SK-N-SH treated with all-trans-retinoic acid at 6 μM for 48 hours (cell line): ENCODE measurements at regions not wholly inside any gene's neighbourhood (a gene's known extent, or its start where the extent isn't known, plus 50 kb on each side); places are given as distances from the start of the nearest gene placed in this dataset.

Experiments
- ATAC-seq: fragments of 200-7000 bp; cut with Tn5 transposase; 3 replicates; pipeline ENCODE4 v1.9.1; 2020; ENCODE audit warnings: mild to moderate bottlenecking, moderate library complexity
- ARNTL ChIP-seq: fragments of 450-650 bp; formaldehyde crosslinking; IDR thresholded peaks from 2 replicates; pipeline ENCODE4 v1.5.0; 2020; ENCODE audit warnings: low read depth, mild to moderate bottlenecking, moderate library complexity, borderline replicate concordance
- BACH2 ChIP-seq: fragments of 250-450 bp; sonication (Bioruptor Pico); IDR thresholded peaks from 2 replicates; pipeline ENCODE4 v1.9.0; 2021; ENCODE audit warnings: mild to moderate bottlenecking, borderline replicate concordance
- CSDC2 ChIP-seq: fragments of 250-450 bp; sonication (Bioruptor Pico); IDR thresholded peaks from 2 replicates; pipeline ENCODE4 v1.5.0; 2020; ENCODE audit warnings: mild to moderate bottlenecking, moderate library complexity
- CSRNP3 ChIP-seq: fragments of 250-450 bp; sonication (Bioruptor Pico); IDR thresholded peaks from 2 replicates; pipeline ENCODE4 v1.5.1; 2021; ENCODE audit warnings: mild to moderate bottlenecking, moderate library complexity
- ESRRG ChIP-seq: fragments of 250-450 bp; sonication (Bioruptor Pico); IDR thresholded peaks from 2 replicates; pipeline ENCODE4 v1.6.1; 2021; ENCODE audit warnings: mild to moderate bottlenecking
- GLIS3 ChIP-seq: fragments of 250-450 bp; sonication (Bioruptor Pico); IDR thresholded peaks from 2 replicates; pipeline ENCODE4 v1.5.0; 2020; ENCODE audit warnings: mild to moderate bottlenecking, moderate library complexity
- ISL1 ChIP-seq: fragments of 250-450 bp; sonication (Bioruptor Pico); IDR thresholded peaks from 2 replicates; pipeline ENCODE4 v2.1.2; 2022; ENCODE audit warnings: mild to moderate bottlenecking, moderate library complexity
- PPARA ChIP-seq: fragments of 250-450 bp; sonication (Bioruptor Pico); IDR thresholded peaks from 2 replicates; pipeline ENCODE4 v1.5.0; 2020; ENCODE audit warnings: mild to moderate bottlenecking, borderline replicate concordance
- RARB ChIP-seq: fragments of 250-450 bp; sonication (Bioruptor Pico); IDR thresholded peaks from 2 replicates; pipeline ENCODE4 v1.8.0; 2021; ENCODE audit warnings: mild to moderate bottlenecking, moderate library complexity
- TCF4 ChIP-seq: fragments of 250-450 bp; sonication (Bioruptor Pico); IDR thresholded peaks from 2 replicates; pipeline ENCODE4 v1.8.0; 2021; ENCODE audit warnings: mild to moderate bottlenecking, moderate library complexity, borderline replicate concordance
- TSHZ2 ChIP-seq: fragments of 250-450 bp; sonication (Bioruptor Pico); IDR thresholded peaks from 2 replicates; pipeline ENCODE4 v1.5.0; 2020; ENCODE audit warnings: mild to moderate bottlenecking, moderate library complexity
- ZFP3 ChIP-seq: fragments of 250-450 bp; sonication (Bioruptor Pico); IDR thresholded peaks from 2 replicates; pipeline ENCODE4 v1.5.0; 2020; ENCODE audit warnings: mild to moderate bottlenecking, moderate library complexity
- ZFP30 ChIP-seq: fragments of 450-650 bp; formaldehyde crosslinking; IDR thresholded peaks from 2 replicates; pipeline ENCODE4 v1.5.0; 2022; ENCODE audit warnings: mild to moderate bottlenecking, moderate library complexity
- ZNF565 ChIP-seq: fragments of 450-650 bp; formaldehyde crosslinking; conservative IDR thresholded peaks from 2 replicates; pipeline ENCODE4 v1.5.0; 2020; ENCODE audit warnings: low read depth, mild to moderate bottlenecking, moderate library complexity
- TF ChIP-seq, protein P1 (sequence below): fragments of 250-450 bp; sonication (Bioruptor Pico); IDR thresholded peaks from 2 replicates; pipeline ENCODE4 v1.8.0; 2021; ENCODE audit warnings: low read depth, mild to moderate bottlenecking, moderate library complexity, borderline replicate concordance

GRCh38 chr13:84923831-84924230 lies 875.4 kb downstream of the SLITRK6 start (continued):
- TF ChIP-seq TSHZ2 (CRISPR knock-in tag), result no peak

- peak; percentile 74; the same call in 2 of the 3 replicates for ATAC-seq
- TF ChIP-seq GLIS3 (CRISPR knock-in tag) (no peak), CSDC2 (no peak), ESRRG (CRISPR knock-in tag) (no peak), ZFP3 (CRISPR knock-in tag) (no peak), ZNF565 (CRISPR knock-in tag) (no peak)
- TF ChIP-seq, protein P1, sequence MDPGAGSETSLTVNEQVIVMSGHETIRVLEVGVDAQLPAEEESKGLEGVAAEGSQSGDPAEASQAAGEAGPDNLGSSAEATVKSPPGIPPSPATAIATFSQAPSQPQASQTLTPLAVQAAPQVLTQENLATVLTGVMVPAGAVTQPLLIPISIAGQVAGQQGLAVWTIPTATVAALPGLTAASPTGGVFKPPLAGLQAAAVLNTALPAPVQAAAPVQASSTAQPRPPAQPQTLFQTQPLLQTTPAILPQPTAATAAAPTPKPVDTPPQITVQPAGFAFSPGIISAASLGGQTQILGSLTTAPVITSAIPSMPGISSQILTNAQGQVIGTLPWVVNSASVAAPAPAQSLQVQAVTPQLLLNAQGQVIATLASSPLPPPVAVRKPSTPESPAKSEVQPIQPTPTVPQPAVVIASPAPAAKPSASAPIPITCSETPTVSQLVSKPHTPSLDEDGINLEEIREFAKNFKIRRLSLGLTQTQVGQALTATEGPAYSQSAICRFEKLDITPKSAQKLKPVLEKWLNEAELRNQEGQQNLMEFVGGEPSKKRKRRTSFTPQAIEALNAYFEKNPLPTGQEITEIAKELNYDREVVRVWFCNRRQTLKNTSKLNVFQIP, result no peak
These were observed 881.9 kb downstream of the SLITRK6 start for GRCh38 chr13:84917252-84917878.

GRCh38 chr13:84912720-84913119 lies 886.5 kb downstream of the SLITRK6 start:
- TF ChIP-seq, protein P1, result no peak
- TF ChIP-seq ARNTL (no peak), ISL1 (CRISPR knock-in tag) (no peak)
- no peak for ATAC-seq

GRCh38 chr13:84910423-84910822 lies 888.8 kb downstream of the SLITRK6 start:
- no peak for ATAC-seq
- TF ChIP-seq ZFP30 (CRISPR knock-in tag) (no peak), PPARA (no peak), TCF4 (CRISPR knock-in tag) (peak; percentile 85), GLIS3 (CRISPR knock-in tag) (no peak), CSRNP3 (CRISPR knock-in tag) (no peak), BACH2 (no peak), RARB (CRISPR knock-in tag) (no peak)
- TF ChIP-seq, protein P1, result no peak
- TF ChIP-seq, all 23 proteins: peak for 1

DNA sequence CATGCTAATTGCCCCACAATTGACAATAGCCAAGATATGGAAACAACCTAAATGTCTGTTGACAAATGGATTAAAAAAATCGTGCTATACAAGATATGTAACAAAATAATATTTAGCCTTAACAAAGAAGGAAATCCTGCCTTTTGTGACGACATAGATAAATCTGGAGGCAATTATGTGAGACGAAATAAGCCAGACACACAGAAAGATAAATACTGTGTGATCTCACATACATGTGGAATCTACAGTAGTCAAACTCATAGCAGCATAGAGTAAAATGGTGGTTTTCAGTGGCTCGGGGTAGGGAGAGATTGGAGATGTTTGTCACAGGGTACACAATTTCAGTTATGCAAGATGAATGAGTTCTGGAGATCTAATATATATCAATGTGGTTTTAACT lies 895.8 kb downstream of the SLITRK6 start:
- TF ChIP-seq CSRNP3 (CRISPR knock-in tag), result no peak
- TF ChIP-seq ISL1 (CRISPR knock-in tag), result 0 out of 2 replicates have a peak, but pooled peaks have one; percentile 40
- TF ChIP-seq, protein P1, result no peak
- no peak for TF ChIP-seq TSHZ2 (CRISPR knock-in tag)
- TF ChIP-seq PPARA, result peak; percentile 51; the same call in 1 of the 2 replicates
- TF ChIP-seq ARNTL, result no peak
- peak; percentile 89 for TF ChIP-seq TCF4 (CRISPR knock-in tag)
- no peak for TF ChIP-seq CSDC2
- peak; percentile 74 for ATAC-seq
